Posterior vena cava (tissue), 2 donors: ENCODE measurements at regions not wholly inside any gene's neighbourhood (a gene's known extent, or its start where the extent isn't known, plus 50 kb on each side); places are given as distances from the start of the nearest gene placed in this dataset.

ENCODE experiments used
- DNase-seq: peaks from one replicate; pipeline ENCODE4 v3.0.0-alpha.2; 2020; ENCODE audit warnings: low spot score
- intact Hi-C, 2 donors: fragments of 100-400 bp; cut with DNase I; formaldehyde crosslinking; loops; one replicate each; pipeline versions ENCODE4 v1.14.1 to v1.14.2; 2022 to 2023
- donor health status: DM: yes; HTN: yes; CAD: no.
- donor health status: DM: yes; HTN: yes; CAD: no.

DNA sequence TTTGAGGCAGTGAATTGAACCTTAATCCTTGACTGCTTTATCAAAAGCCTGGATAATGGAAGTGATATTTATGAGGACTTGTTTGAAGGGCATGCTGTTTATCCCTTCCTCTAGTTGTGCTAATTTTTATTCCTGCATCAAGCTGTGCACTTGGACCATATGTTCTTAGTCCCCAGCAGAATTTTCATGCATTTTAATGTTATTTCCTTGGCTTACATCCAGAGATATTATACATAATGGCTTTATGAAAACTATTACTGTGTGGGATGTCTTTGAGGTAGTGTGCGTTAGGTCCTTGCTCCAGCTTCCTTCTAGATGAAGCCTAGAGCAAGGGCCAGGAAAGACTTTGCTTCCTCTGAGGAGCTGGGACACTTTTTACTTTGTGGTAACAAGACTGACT is 378.4 kb downstream of the LPIN1 start:
- intact Hi-C loops, result no loop called here

DNA sequence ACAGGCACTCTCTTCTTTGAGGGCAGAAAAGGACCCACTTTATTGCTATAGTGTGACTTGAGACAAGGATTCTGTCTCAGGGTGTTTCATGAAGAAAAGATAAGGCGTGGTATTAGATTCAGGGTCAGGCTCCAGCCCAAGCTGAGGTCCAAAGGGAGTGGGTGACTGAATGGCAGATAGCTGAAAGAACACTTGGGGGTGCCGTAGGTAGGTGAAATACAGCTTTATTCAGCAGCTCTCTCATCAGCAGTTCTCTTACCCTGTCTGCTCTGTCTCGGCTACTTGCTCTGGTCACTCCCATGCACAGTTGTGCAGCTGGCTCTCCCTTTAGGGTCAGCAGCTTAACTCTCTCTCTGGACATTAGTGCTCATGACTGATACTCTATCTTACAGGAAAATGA is 379.9 kb downstream of the LPIN1 start:
- intact Hi-C loops, result no loop called here
- no peak for DNase-seq

More for the DNA sequence above, 378.4 kb downstream of the LPIN1 start:
- no peak for DNase-seq

DNA sequence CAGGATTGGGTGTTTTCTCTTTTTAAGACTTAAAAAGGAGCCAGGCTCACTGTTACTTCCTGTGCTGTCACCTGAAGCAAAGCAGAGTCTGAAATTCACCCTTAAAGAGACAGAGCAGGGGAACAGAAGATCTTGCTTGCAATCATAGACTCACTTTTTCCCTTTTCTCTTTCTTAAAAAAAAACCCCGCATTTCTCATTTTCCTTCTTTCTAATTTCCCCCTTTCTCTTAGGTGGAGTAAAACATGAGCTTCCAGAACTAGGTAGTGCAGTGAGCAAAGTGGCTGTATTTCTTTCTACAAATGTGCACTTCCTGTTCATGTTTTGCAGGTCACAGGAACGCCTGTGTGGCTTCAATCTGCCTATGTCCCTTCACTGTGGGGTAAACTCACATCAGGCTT is 381.2 kb downstream of the LPIN1 start:
- intact Hi-C loops, result no loop called here
- DNase-seq, result no peak

DNA sequence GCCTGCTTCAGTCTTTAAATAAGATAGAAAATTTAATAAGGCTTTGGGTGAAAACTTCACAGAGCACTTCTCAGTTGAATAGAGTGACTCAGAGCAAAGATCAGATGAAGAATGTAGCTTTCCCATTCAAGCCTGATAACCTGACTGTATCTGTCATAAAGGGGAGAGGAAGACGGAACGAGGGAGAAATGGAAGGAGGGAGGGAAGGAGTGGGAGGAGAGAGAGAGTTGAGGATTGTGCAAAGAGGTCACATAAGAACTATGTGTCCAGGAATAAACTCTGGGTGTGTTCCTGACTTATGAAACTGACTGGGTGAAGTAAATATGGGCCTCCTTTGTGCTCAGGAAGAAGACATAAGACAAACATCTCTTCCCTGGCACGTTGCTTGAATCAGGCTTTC is 385.5 kb downstream of the LPIN1 start:
- intact Hi-C loops, result no loop called here
- no peak for DNase-seq

- intact Hi-C loops, result no loop called here
- no peak for DNase-seq
These were observed 395.3 kb downstream of the LPIN1 start for GRCh38 chr2:12141618-12142258.

GRCh38 chr2:12151716-12152115 is 405.3 kb downstream of the LPIN1 start:
- no peak for DNase-seq
- intact Hi-C loops, result no loop called here

DNA sequence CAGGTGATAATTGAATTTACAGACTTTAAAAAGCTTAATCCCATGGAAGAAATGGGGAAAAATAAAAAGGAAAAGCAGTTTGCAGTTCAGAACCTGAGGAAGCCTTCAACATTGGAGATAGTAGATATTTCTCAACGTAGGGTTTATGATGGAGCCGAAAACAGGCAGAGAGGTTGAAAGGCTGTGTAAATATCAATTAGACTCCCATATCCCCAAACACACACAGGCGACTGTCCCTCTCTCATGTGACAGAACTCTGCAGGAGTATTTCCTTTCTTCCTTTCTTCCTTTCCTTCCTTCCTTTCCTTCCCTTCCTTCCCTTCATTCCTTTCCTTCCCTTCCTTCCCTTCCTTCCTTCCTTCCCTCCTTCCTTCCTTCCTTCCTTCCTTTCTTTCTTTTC is 406.5 kb downstream of the LPIN1 start:
- intact Hi-C loops, result no loop called here
- DNase-seq, result no peak

- intact Hi-C loops, result no loop called here
- no peak for DNase-seq
These were observed 409.0 kb downstream of the LPIN1 start for GRCh38 chr2:12155303-12156051.

- DNase-seq, result no peak
- intact Hi-C loops, result no loop called here
These were observed 409.9 kb downstream of the LPIN1 start for GRCh38 chr2:12156349-12156748.

DNA sequence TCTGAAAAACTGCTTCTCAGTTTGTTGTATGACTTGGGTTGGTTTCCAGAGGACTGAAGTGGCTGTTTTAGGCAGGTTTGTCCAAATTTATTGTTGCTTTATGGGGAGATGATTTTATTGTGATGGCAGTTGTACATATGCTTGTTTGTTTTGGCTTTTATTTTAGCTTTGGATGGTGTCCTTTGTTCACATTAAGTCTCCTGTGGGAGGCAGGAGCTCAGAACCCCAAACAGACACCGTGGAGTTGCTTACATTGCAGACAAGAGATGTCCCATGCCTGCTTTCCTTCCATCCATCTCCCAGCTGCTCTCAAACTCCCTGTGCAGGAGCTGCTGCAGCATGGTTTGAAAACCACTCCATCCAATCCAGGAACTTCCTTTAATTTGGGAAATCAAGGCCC is 414.7 kb downstream of the LPIN1 start:
- DNase-seq, result no peak
- intact Hi-C loops, result no loop called here

GRCh38 chr2:12162269-12163247 is 416.1 kb downstream of the LPIN1 start:
- no peak for DNase-seq
- intact Hi-C loops, result no loop called here

GRCh38 chr2:12163866-12164265 is 417.4 kb downstream of the LPIN1 start:
- DNase-seq, result no peak

DNA sequence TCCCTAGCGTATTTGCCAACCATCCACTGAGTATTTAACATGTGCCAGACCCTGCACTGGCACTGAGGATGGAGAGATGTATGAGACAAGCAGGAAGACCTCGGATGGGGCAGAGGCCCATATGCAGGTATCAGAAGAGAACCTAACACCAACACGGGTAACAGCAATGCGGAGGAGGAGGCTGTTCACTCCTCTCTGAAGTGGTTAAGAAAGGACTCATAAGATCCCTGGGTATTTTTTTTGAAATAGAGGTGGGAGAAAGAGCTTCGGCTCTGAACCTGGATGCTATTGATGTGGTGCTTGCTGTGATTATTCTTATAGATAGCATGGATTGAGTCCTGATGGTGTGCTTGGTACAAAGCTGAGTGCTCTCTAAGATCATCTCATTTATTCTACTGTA is 418.3 kb downstream of the LPIN1 start:
- DNase-seq, result no peak

More at GRCh38 chr2:12163866-12164265, 417.4 kb downstream of the LPIN1 start:
- intact Hi-C loops, result no loop called here

GRCh38 chr2:12167525-12168317 is 421.3 kb downstream of the LPIN1 start:
- DNase-seq, result no peak
- intact Hi-C loops, result no loop called here

More for the DNA sequence above, 418.3 kb downstream of the LPIN1 start:
- intact Hi-C loops, result loop anchor here in 1 of 2 donors (1.0 kb wide), 1 partner anchor 12 kb away; no protein-coding TSS in a partner anchor

GRCh38 chr2:12168354-12168753 is 421.9 kb downstream of the LPIN1 start:
- intact Hi-C loops, result no loop called here
- no peak for DNase-seq

- DNase-seq, result no peak
- intact Hi-C loops, result no loop called here
These were observed 422.5 kb downstream of the LPIN1 start for GRCh38 chr2:12168791-12169388.

- intact Hi-C loops, result loop anchor here in 1 of 2 donors (10.0 kb wide), 1 partner anchor 545 kb away; the partner anchor contains the start of gene TRIB2
- DNase-seq, result peak; percentile 89
These were observed 423.3 kb downstream of the LPIN1 start for GRCh38 chr2:12169721-12170120.

DNA sequence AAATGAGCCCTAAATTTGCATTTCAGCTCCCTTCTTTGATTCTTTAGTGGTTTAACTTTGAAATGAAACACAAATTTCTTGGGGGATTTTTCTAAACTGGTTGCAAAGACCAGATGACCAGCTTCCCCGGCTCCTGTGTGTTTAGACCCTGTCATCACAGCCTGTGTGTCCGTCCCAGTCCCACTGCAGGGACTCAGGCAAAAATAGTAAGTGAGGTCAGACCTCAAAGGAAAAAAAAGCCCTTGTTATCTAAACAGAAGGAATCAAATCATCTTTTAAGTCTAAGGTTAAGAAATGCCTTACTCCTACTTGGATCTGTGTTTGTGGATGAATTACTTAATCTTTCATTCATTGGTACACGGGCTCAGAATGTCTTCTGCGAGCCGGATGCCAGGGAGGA is 423.7 kb downstream of the LPIN1 start:
- no peak for DNase-seq
- intact Hi-C loops, result loop anchor here in 1 of 2 donors (10.0 kb wide), 1 partner anchor 545 kb away; the partner anchor contains the start of gene TRIB2
